Islet precursor cell (in vitro differentiated cells): ENCODE measurements at regions not wholly inside any gene's neighbourhood (a gene's known extent, or its start where the extent isn't known, plus 50 kb on each side); places are given as distances from the start of the nearest gene placed in this dataset.
"Not testable (repeated sequence)": the region's sequence is repeated elsewhere in the genome, so short reads cannot be mapped to it uniquely, and the experiment has no call there.

Experiments
- DNase-seq: peaks from one replicate; pipeline ENCODE4 v3.0.0-alpha.2; 2018

GRCh38 chrX:84865113-84865512 lies 138.6 kb upstream of the APOOL start:
- no peak for DNase-seq

- DNase-seq, result not testable (repeated sequence)
Observed at GRCh38 chrX:84870281-84870680, 133.4 kb upstream of the APOOL start.

GRCh38 chrX:84872160-84872771 lies 131.4 kb upstream of the APOOL start:
- not testable (repeated sequence) for DNase-seq

GRCh38 chrX:84873176-84873575 lies 130.5 kb upstream of the APOOL start:
- no peak for DNase-seq

- DNase-seq, result no peak
Observed at GRCh38 chrX:84876876-84877275, 126.8 kb upstream of the APOOL start.

- DNase-seq, result no peak
Observed at GRCh38 chrX:84893897-84894296, 109.8 kb upstream of the APOOL start.

- DNase-seq, result no peak
Observed at GRCh38 chrX:84907324-84907968, 96.2 kb upstream of the APOOL start.

GRCh38 chrX:84909151-84909550 lies 94.5 kb upstream of the APOOL start:
- no peak for DNase-seq

- DNase-seq, result no peak
Observed at GRCh38 chrX:84924624-84925023, 79.1 kb upstream of the APOOL start.

GRCh38 chrX:84932814-84933213 lies 70.9 kb upstream of the APOOL start:
- no peak for DNase-seq

GRCh38 chrX:84933956-84934556 lies 69.6 kb upstream of the APOOL start:
- DNase-seq, result no peak
